ENCODE measurements at regions not wholly inside any gene's neighbourhood (a gene's known extent, or its start where the extent isn't known, plus 50 kb on each side); places are given as distances from the start of the nearest gene placed in this dataset.

GRCh38 chr2:51299370-51299769 is 267.4 kb upstream of the NRXN1 start:
- no peak for TF ChIP-seq CTCF (IDR thresholded peaks at IDR 0.05; ENCODE audit: insufficient read depth, low read length, poor library complexity, severe bottlenecking)
- no peaks in the 10 kb centered on the region for H4K20me1 ChIP-seq (ENCODE audit: low read depth, low read length)
- H3K4me2 ChIP-seq (ENCODE audit: low read depth, low read length, poor library complexity, severe bottlenecking): no peak overlapping the region
- no peaks in the 10 kb centered on the region for H3K27me3 ChIP-seq (ENCODE audit: low read length)
- no peak overlapping the region for H3K27ac ChIP-seq (ENCODE audit: low read depth, low read length)
- H3K9me2 ChIP-seq (replicated peaks; ENCODE audit: insufficient read depth, low read length): no peaks in the 10 kb centered on the region
- no peak overlapping the region for H3K9ac ChIP-seq (ENCODE audit: low read length)
- H3K79me2 ChIP-seq (ENCODE audit: insufficient read depth, low read length): no peaks in the 10 kb centered on the region
- H3K9me3 ChIP-seq (ENCODE audit: insufficient read depth, low read length): no peaks in the 10 kb centered on the region
- H2AFZ ChIP-seq (ENCODE audit: low read depth, low read length, severe bottlenecking): no peak overlapping the region
- no peak overlapping the region for H3K4me3 ChIP-seq (ENCODE audit: insufficient read depth, low read length, poor library complexity, severe bottlenecking)
- H3F3A ChIP-seq (ENCODE audit: insufficient read depth): no peaks in the 10 kb centered on the region
- H3K36me3 ChIP-seq (ENCODE audit: low read length): no peaks in the 10 kb centered on the region

GRCh38 chr2:51297488-51297887 is 265.6 kb upstream of the NRXN1 start:
- H3F3A ChIP-seq (ENCODE audit: insufficient read depth): no peaks in the 10 kb centered on the region
- H3K79me2 ChIP-seq (ENCODE audit: insufficient read depth, low read length): no peaks in the 10 kb centered on the region
- H3K27ac ChIP-seq (ENCODE audit: low read depth, low read length): no peak overlapping the region
- no peaks in the 10 kb centered on the region for H3K36me3 ChIP-seq (ENCODE audit: low read length)
- H3K9me2 ChIP-seq (replicated peaks; ENCODE audit: insufficient read depth, low read length): no peaks in the 10 kb centered on the region
- no peak overlapping the region for H3K4me2 ChIP-seq (ENCODE audit: low read depth, low read length, poor library complexity, severe bottlenecking)
- H3K9ac ChIP-seq (ENCODE audit: low read length): no peak overlapping the region
- H3K27me3 ChIP-seq (ENCODE audit: low read length): no peaks in the 10 kb centered on the region
- H2AFZ ChIP-seq (ENCODE audit: low read depth, low read length, severe bottlenecking): no peak overlapping the region
- no peak overlapping the region for H3K4me3 ChIP-seq (ENCODE audit: insufficient read depth, low read length, poor library complexity, severe bottlenecking)
- no peak for TF ChIP-seq EZH2phosphoT487 (conservative IDR thresholded peaks at IDR 0.05; ENCODE audit: low read length)
- TF ChIP-seq CTCF (IDR thresholded peaks at IDR 0.05; ENCODE audit: insufficient read depth, low read length, poor library complexity, severe bottlenecking): no peak
- no peaks in the 10 kb centered on the region for H3K9me3 ChIP-seq (ENCODE audit: insufficient read depth, low read length)
- no peaks in the 10 kb centered on the region for H4K20me1 ChIP-seq (ENCODE audit: low read depth, low read length)

- TF ChIP-seq EZH2phosphoT487 (conservative IDR thresholded peaks at IDR 0.05; ENCODE audit: low read length) (no peak), CTCF (IDR thresholded peaks at IDR 0.05; ENCODE audit: insufficient read depth, low read length, poor library complexity, severe bottlenecking) (no peak)
- Histone ChIP-seq H3K79me2 (ENCODE audit: insufficient read depth, low read length) (no peaks in the 10 kb centered on the region), H3K9me3 (ENCODE audit: insufficient read depth, low read length) (no peaks in the 10 kb centered on the region), H3K9ac (ENCODE audit: low read length) (no peak overlapping the region), H2AFZ (ENCODE audit: low read depth, low read length, severe bottlenecking) (no peak overlapping the region), H3K27ac (ENCODE audit: low read depth, low read length) (no peak overlapping the region), H3F3A (ENCODE audit: insufficient read depth) (no peaks in the 10 kb centered on the region), H3K36me3 (ENCODE audit: low read length) (no peaks in the 10 kb centered on the region), H4K20me1 (ENCODE audit: low read depth, low read length) (no peaks in the 10 kb centered on the region), H3K9me2 (replicated peaks; ENCODE audit: insufficient read depth, low read length) (no peaks in the 10 kb centered on the region), H3K27me3 (ENCODE audit: low read length) (no peaks in the 10 kb centered on the region), H3K4me2 (ENCODE audit: low read depth, low read length, poor library complexity, severe bottlenecking) (no peak overlapping the region), H3K4me3 (ENCODE audit: insufficient read depth, low read length, poor library complexity, severe bottlenecking) (no peak overlapping the region)
Measured at GRCh38 chr2:51293566-51294200, 261.8 kb upstream of the NRXN1 start.

All from SU-DHL-6 (cell line).